ENCODE measurements at regions not wholly inside any gene's neighbourhood (a gene's known extent, or its start where the extent isn't known, plus 50 kb on each side); places are given as distances from the start of the nearest gene placed in this dataset.

DNA sequence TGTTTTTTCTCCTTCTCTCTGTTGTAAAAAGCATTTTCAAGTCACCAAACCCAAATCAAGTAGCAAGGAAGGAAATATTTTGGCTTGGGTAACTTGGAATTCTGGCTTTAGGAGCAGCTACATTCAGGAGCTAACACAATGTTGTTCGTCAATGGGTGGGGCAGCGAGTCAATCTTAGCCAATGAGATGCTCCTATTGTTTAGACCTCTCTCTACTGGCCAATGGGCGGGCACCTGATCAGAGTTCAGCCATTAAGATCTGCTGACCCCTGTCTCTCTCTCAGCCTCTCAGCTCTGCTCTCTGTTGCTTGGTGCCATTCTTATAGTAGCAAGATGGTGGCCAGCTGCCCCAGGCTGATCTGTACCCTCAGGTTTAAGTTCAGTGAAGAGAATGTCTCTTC is 83.2 kb downstream of the IRX3 start:
- TF ChIP-seq, protein P1, sequence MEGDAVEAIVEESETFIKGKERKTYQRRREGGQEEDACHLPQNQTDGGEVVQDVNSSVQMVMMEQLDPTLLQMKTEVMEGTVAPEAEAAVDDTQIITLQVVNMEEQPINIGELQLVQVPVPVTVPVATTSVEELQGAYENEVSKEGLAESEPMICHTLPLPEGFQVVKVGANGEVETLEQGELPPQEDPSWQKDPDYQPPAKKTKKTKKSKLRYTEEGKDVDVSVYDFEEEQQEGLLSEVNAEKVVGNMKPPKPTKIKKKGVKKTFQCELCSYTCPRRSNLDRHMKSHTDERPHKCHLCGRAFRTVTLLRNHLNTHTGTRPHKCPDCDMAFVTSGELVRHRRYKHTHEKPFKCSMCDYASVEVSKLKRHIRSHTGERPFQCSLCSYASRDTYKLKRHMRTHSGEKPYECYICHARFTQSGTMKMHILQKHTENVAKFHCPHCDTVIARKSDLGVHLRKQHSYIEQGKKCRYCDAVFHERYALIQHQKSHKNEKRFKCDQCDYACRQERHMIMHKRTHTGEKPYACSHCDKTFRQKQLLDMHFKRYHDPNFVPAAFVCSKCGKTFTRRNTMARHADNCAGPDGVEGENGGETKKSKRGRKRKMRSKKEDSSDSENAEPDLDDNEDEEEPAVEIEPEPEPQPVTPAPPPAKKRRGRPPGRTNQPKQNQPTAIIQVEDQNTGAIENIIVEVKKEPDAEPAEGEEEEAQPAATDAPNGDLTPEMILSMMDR (IDR thresholded peaks at IDR 0.05): no peak
- TF ChIP-seq POLR2A (IDR thresholded peaks at IDR 0.05): no peak

Data from body of pancreas (tissue), 4 donors.